ENCODE measurements at regions not wholly inside any gene's neighbourhood (a gene's known extent, or its start where the extent isn't known, plus 50 kb on each side); places are given as distances from the start of the nearest gene placed in this dataset.

- TF ChIP-seq, protein P1, sequence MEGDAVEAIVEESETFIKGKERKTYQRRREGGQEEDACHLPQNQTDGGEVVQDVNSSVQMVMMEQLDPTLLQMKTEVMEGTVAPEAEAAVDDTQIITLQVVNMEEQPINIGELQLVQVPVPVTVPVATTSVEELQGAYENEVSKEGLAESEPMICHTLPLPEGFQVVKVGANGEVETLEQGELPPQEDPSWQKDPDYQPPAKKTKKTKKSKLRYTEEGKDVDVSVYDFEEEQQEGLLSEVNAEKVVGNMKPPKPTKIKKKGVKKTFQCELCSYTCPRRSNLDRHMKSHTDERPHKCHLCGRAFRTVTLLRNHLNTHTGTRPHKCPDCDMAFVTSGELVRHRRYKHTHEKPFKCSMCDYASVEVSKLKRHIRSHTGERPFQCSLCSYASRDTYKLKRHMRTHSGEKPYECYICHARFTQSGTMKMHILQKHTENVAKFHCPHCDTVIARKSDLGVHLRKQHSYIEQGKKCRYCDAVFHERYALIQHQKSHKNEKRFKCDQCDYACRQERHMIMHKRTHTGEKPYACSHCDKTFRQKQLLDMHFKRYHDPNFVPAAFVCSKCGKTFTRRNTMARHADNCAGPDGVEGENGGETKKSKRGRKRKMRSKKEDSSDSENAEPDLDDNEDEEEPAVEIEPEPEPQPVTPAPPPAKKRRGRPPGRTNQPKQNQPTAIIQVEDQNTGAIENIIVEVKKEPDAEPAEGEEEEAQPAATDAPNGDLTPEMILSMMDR (IDR thresholded peaks at IDR 0.05) = no peak
- TF ChIP-seq EZH2 (IDR thresholded peaks at IDR 0.05; ENCODE audit: borderline replicate concordance, insufficient read depth, low read depth, low read length, poor library complexity, severe bottlenecking) = no peak
These were observed 76.2 kb downstream of the MRPL36 start for GRCh38 chr5:1723476-1723875.
